ENCODE measurements at regions not wholly inside any gene's neighbourhood (a gene's known extent, or its start where the extent isn't known, plus 50 kb on each side); places are given as distances from the start of the nearest gene placed in this dataset.

GRCh38 chr14:24744641-24745040 is 110.7 kb upstream of the GZMB start:
- Histone ChIP-seq H3K27me3 (no peaks in the 10 kb centered on the region), H3K9me3 (peaks cover 0 to 4% of the 10 kb centered on the region in 2 donors), H3K4me1 (no peaks in the 10 kb centered on the region), H3K36me3 (no peaks in the 10 kb centered on the region), H3K4me3 (no peak overlapping the region), H3K27ac (no peak overlapping the region)
- intact Hi-C loops (cut with DNase I; ENCODE audit: low total_unique reads) = no loop called here
- TF ChIP-seq POLR2A (IDR thresholded peaks at IDR 0.05) = no peak
- TF ChIP-seq CTCF (IDR thresholded peaks at IDR 0.05) = no peak
- DNase-seq = no peak

- no peak for TF ChIP-seq POLR2A (IDR thresholded peaks at IDR 0.05)
- TF ChIP-seq CTCF (IDR thresholded peaks at IDR 0.05) = no peak
- intact Hi-C loops (cut with DNase I; ENCODE audit: low total_unique reads) = no loop called here
- H3K27ac ChIP-seq = no peak overlapping the region
- H3K9me3 ChIP-seq = no peaks in the 10 kb centered on the region
- no peak for DNase-seq
- H3K27me3 ChIP-seq = no peaks in the 10 kb centered on the region
- H3K4me1 ChIP-seq = no peaks in the 10 kb centered on the region
- no peak overlapping the region for H3K4me3 ChIP-seq
- no peaks in the 10 kb centered on the region for H3K36me3 ChIP-seq
Measured at GRCh38 chr14:24741871-24742270, 107.9 kb upstream of the GZMB start.

- Histone ChIP-seq H3K4me3 (no peak overlapping the region), H3K4me1 (no peaks in the 10 kb centered on the region), H3K9me3 (no peaks in the 10 kb centered on the region), H3K27me3 (no peaks in the 10 kb centered on the region), H3K27ac (no peak overlapping the region), H3K36me3 (no peaks in the 10 kb centered on the region)
- DNase-seq = no peak
- TF ChIP-seq CTCF (IDR thresholded peaks at IDR 0.05) = no peak
- no peak for TF ChIP-seq POLR2A (IDR thresholded peaks at IDR 0.05)
- intact Hi-C loops (cut with DNase I; ENCODE audit: low total_unique reads) = no loop called here
Measured at GRCh38 chr14:24735984-24736630, 102.1 kb upstream of the GZMB start.

GRCh38 chr14:24734917-24735500 is 101.0 kb upstream of the GZMB start:
- TF ChIP-seq CTCF (IDR thresholded peaks at IDR 0.05) = peak; percentile 47 to 63 (median 54)
- no peak for TF ChIP-seq POLR2A (IDR thresholded peaks at IDR 0.05)
- Histone ChIP-seq H3K9me3 (no peaks in the 10 kb centered on the region), H3K36me3 (no peaks in the 10 kb centered on the region), H3K27ac (no peak overlapping the region), H3K27me3 (no peaks in the 10 kb centered on the region), H3K4me3 (no peak overlapping the region), H3K4me1 (no peaks in the 10 kb centered on the region)
- intact Hi-C loops (cut with DNase I; ENCODE audit: low total_unique reads) = no loop called here
- DNase-seq = no peak

- H3K36me3 ChIP-seq = no peaks in the 10 kb centered on the region
Measured at GRCh38 chr14:24726480-24726879, 92.5 kb upstream of the GZMB start.

More at GRCh38 chr14:24726480-24726879, 92.5 kb upstream of the GZMB start:
- Histone ChIP-seq H3K27ac (no peak overlapping the region), H3K4me3 (no peak overlapping the region), H3K9me3 (no peaks in the 10 kb centered on the region), H3K4me1 (no peaks in the 10 kb centered on the region), H3K27me3 (no peaks in the 10 kb centered on the region)
- no peak for DNase-seq
- TF ChIP-seq CTCF (IDR thresholded peaks at IDR 0.05) (no peak), POLR2A (IDR thresholded peaks at IDR 0.05) (no peak)
- intact Hi-C loops (cut with DNase I; ENCODE audit: low total_unique reads) = no loop called here

All from uterus (tissue), 3 donors.